Loucy (cell line): ENCODE measurements at regions not wholly inside any gene's neighbourhood (a gene's known extent, or its start where the extent isn't known, plus 50 kb on each side); places are given as distances from the start of the nearest gene placed in this dataset.
"Not testable (repeated sequence)": the region's sequence is repeated elsewhere in the genome, so short reads cannot be mapped to it uniquely, and the experiment has no call there.

Experiments used
- H2AFZ ChIP-seq: fragments of 200-600 bp; sonication (generic); 2 replicates; pipeline ENCODE4 v1.6.0; 2016; ENCODE audit warnings: antibody characterized with exemption, mild to moderate bottlenecking, low read length, moderate library complexity
- H3F3A ChIP-seq: fragments of 200-600 bp; 2 replicates; pipeline ENCODE4 v1.6.0; 2016; ENCODE audit warnings: antibody characterized with exemption, low read depth, mild to moderate bottlenecking
- H3K27me3 ChIP-seq: fragments of 200-600 bp; sonication (generic); 2 replicates; pipeline ENCODE4 v1.6.1; 2014; ENCODE audit warnings: low read length, mild to moderate bottlenecking; ENCODE audit not compliant: insufficient read depth, poor library complexity, severe bottlenecking
- H3K36me3 ChIP-seq: fragments of 200-600 bp; sonication (generic); 2 replicates; pipeline ENCODE4 v1.6.1; 2016; ENCODE audit warnings: low read length; ENCODE audit not compliant: insufficient read depth
- H3K4me1 ChIP-seq: fragments of 200-600 bp; sonication (generic); 2 replicates; pipeline ENCODE4 v1.5.1; 2014; ENCODE audit warnings: low read length, mild to moderate bottlenecking; ENCODE audit not compliant: insufficient read depth, poor library complexity, severe bottlenecking
- H3K4me2 ChIP-seq: fragments of 200-600 bp; sonication (generic); 2 replicates; pipeline ENCODE4 v1.6.0; 2014; ENCODE audit warnings: antibody characterized with exemption, low read length, low read depth, mild to moderate bottlenecking; ENCODE audit not compliant: poor library complexity, severe bottlenecking
- H3K4me3 ChIP-seq: fragments of 200-600 bp; sonication (generic); 2 replicates; pipeline ENCODE4 v1.5.1; 2014; ENCODE audit warnings: low read length, mild to moderate bottlenecking, mixed read lengths; ENCODE audit not compliant: poor library complexity, severe bottlenecking
- H3K79me2 ChIP-seq: fragments of 200-600 bp; sonication (generic); 2 replicates; pipeline ENCODE4 v1.6.1; 2014; ENCODE audit warnings: low read length; ENCODE audit not compliant: insufficient read depth
- H3K9ac ChIP-seq: fragments of 200-600 bp; sonication (generic); 2 replicates; pipeline ENCODE4 v1.6.0; 2014; ENCODE audit warnings: mild to moderate bottlenecking, low read depth, low read length, moderate library complexity; ENCODE audit not compliant: poor library complexity, severe bottlenecking
- H3K9me2 ChIP-seq: fragments of 200-600 bp; sonication (generic); replicated peaks from 2 replicates; pipeline ENCODE4 v1.6.1; 2016; ENCODE audit warnings: low read depth, low read length, mixed read lengths
- H3K9me3 ChIP-seq: fragments of 200-600 bp; sonication (generic); 2 replicates; pipeline ENCODE4 v1.6.1; 2014; ENCODE audit warnings: mild to moderate bottlenecking, antibody characterized with exemption, low read length, low read depth; ENCODE audit not compliant: insufficient read depth
- H4K20me1 ChIP-seq: fragments of 200-600 bp; sonication (generic); 2 replicates; pipeline ENCODE4 v1.6.0; 2014; ENCODE audit warnings: antibody characterized with exemption, low read length, mild to moderate bottlenecking; ENCODE audit not compliant: insufficient read depth, poor library complexity, severe bottlenecking
- EZH2phosphoT487 ChIP-seq: fragments of 200-600 bp; IDR thresholded peaks from 2 replicates; pipeline ENCODE4 v1.6.1; 2018; ENCODE audit warnings: antibody characterized with exemption, mild to moderate bottlenecking, moderate library complexity, borderline replicate concordance
- TF ChIP-seq, protein P1 (sequence below): fragments of 200-600 bp; sonication (generic); conservative IDR thresholded peaks from 2 replicates; pipeline ENCODE4 v1.5.1; 2014; ENCODE audit warnings: mild to moderate bottlenecking, antibody characterized with exemption, low read length

DNA sequence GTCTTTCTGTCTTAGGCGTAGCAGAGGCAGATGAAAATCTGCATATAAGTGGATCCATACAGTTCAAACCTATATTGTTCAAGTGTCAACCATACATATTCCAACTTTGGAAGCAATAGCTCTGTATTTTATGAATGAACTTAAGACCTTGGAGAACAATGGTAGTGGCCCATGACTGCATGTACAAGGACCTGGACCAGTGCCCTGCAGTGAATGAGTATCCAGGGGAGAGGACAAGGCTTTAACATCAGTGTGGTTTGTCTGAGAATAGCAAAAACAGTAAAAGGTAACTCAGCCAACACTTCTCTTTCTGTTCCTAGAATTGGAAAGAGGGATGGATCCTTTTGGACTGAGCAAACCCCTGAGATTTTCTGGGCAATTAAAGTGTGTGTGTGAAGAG lies 230.8 kb upstream of the LINC00305 start:
- no peaks in the 10 kb centered on the region for H3K36me3 ChIP-seq
- H2AFZ ChIP-seq: no peak overlapping the region
- no peaks in the 10 kb centered on the region for H3K79me2 ChIP-seq
- no peaks in the 10 kb centered on the region for H4K20me1 ChIP-seq
- H3K4me3 ChIP-seq: no peak overlapping the region
- 0 out of 2 replicates have a peak, but pooled peaks cover 3% of the 10 kb centered on the region for H3K9me2 ChIP-seq
- H3K9ac ChIP-seq: no peak overlapping the region
- TF ChIP-seq, protein P1, sequence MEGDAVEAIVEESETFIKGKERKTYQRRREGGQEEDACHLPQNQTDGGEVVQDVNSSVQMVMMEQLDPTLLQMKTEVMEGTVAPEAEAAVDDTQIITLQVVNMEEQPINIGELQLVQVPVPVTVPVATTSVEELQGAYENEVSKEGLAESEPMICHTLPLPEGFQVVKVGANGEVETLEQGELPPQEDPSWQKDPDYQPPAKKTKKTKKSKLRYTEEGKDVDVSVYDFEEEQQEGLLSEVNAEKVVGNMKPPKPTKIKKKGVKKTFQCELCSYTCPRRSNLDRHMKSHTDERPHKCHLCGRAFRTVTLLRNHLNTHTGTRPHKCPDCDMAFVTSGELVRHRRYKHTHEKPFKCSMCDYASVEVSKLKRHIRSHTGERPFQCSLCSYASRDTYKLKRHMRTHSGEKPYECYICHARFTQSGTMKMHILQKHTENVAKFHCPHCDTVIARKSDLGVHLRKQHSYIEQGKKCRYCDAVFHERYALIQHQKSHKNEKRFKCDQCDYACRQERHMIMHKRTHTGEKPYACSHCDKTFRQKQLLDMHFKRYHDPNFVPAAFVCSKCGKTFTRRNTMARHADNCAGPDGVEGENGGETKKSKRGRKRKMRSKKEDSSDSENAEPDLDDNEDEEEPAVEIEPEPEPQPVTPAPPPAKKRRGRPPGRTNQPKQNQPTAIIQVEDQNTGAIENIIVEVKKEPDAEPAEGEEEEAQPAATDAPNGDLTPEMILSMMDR: no peak
- TF ChIP-seq EZH2phosphoT487: no peak
- no peak overlapping the region for H3K4me2 ChIP-seq
- H3K27me3 ChIP-seq: no peaks in the 10 kb centered on the region
- no peaks in the 10 kb centered on the region for H3K9me3 ChIP-seq
- no peaks in the 10 kb centered on the region for H3F3A ChIP-seq
- no peaks in the 10 kb centered on the region for H3K4me1 ChIP-seq

DNA sequence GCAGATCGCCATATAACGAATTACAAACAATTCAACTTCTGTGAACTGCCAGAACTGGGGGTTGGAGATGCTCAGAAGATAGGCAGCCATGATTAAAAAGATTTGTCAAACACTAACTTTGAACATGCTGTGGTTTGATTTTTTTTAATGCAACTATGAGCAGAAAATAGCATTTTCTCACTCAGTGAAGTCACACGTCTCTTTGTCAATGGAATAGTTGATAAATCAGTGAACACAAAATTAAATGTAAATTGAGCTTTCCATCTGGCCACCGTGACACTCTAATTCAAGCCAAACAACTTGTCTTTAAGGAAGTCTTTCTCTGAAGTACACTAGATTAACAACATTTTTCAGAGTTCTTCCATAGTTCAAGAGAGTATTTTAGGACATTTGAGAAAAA lies 228.6 kb upstream of the LINC00305 start:
- 0 out of 2 replicates have a peak, but pooled peaks cover 3% of the 10 kb centered on the region for H3K9me2 ChIP-seq
- no peaks in the 10 kb centered on the region for H3F3A ChIP-seq
- no peaks in the 10 kb centered on the region for H3K9me3 ChIP-seq
- H3K4me3 ChIP-seq: no peak overlapping the region
- no peaks in the 10 kb centered on the region for H3K27me3 ChIP-seq
- no peaks in the 10 kb centered on the region for H3K4me1 ChIP-seq
- no peak overlapping the region for H3K4me2 ChIP-seq
- no peaks in the 10 kb centered on the region for H3K36me3 ChIP-seq
- TF ChIP-seq, protein P1: no peak
- no peak for TF ChIP-seq EZH2phosphoT487
- no peaks in the 10 kb centered on the region for H4K20me1 ChIP-seq
- no peaks in the 10 kb centered on the region for H3K79me2 ChIP-seq
- H3K9ac ChIP-seq: no peak overlapping the region
- H2AFZ ChIP-seq: no peak overlapping the region

DNA sequence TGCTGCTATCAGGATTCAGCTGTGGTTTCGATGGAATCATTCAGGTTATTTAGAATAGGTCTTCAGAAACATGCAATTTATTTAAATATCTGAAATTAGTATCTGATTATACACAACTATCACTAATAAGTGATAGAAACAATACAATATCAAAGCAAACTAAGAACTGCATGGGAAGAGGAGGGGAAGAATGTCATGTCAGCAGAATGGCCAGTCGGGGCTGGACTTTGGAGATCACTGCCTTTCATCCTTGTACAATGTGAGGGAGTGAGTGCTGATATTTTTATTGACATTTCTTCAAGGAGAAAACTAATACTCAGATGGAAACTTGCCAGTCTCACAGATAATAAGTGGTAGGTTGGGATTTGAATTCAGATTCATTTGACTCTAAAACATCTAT lies 224.0 kb upstream of the LINC00305 start:
- no peak for TF ChIP-seq EZH2phosphoT487
- TF ChIP-seq, protein P1: no peak
- no peaks in the 10 kb centered on the region for H3K27me3 ChIP-seq
- no peaks in the 10 kb centered on the region for H3K4me1 ChIP-seq
- H3K9me3 ChIP-seq: no peaks in the 10 kb centered on the region
- H3K9ac ChIP-seq: no peak overlapping the region
- H3K4me2 ChIP-seq: no peak overlapping the region
- H3K4me3 ChIP-seq: no peak overlapping the region
- H4K20me1 ChIP-seq: no peaks in the 10 kb centered on the region
- H3K79me2 ChIP-seq: no peaks in the 10 kb centered on the region
- H3K9me2 ChIP-seq: 0 out of 2 replicates have a peak, but pooled peaks cover 3% of the 10 kb centered on the region
- no peaks in the 10 kb centered on the region for H3F3A ChIP-seq
- H3K36me3 ChIP-seq: no peaks in the 10 kb centered on the region
- H2AFZ ChIP-seq: no peak overlapping the region

DNA sequence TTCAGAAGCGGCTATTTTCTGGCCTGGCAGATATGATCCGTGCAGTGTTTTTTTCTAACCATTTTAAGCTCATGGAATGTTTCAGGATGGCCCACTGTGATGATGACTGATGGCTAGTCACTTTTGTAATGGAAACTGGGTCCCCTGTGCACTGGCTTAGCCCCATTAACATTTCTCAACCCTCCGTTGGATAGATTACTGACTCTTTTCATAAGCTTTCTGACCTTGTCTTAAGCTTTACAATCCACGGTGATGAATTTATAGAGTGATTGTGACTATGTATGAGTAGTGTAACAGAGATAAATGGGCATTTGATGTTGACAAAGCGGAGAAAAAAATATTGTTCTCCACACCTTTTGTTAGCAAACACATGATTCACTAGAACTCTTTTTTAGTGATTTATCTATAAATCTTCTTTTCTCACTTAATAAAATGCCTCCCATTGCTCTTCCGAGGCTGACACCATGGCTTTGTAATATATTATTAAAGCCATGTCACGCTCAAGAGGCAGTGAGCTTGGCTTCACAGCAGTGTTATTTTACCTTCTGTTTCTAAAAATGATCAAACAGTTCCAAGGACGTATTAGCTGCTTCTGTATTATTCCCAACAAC lies 221.0 kb upstream of the LINC00305 start:
- H3K4me1 ChIP-seq, H3K27me3 ChIP-seq, H3K4me3 ChIP-seq, H3K4me2 ChIP-seq, H3K36me3 ChIP-seq, H3K9me2 ChIP-seq, H3K79me2 ChIP-seq, H2AFZ ChIP-seq, H3K9me3 ChIP-seq, H3F3A ChIP-seq, H4K20me1 ChIP-seq, H3K9ac ChIP-seq: not testable (repeated sequence)
